ENCODE measurements at regions not wholly inside any gene's neighbourhood (a gene's known extent, or its start where the extent isn't known, plus 50 kb on each side); places are given as distances from the start of the nearest gene placed in this dataset.

DNA sequence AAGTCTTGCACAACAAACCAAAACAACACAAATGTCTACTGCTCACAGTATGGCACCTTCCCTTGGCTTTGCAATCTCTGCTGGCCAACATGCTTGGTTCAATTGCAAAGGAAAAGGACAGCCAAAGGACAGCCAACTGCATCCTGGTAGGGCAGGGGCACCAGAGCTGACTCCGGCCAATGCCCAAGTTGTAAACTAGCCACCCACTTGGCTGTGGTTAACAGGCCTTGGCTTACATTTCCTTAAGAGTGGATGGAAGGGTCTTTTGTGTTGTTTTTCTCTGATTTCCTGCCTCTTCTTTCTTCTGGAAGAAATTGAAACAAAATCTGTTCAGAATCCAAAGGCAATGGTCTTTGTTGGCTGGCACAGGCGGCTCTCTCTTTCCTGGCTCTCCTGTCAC lies 119.1 kb upstream of the TRIB2 start:
- TF ChIP-seq CTCF (conservative IDR thresholded peaks at IDR 0.05; ENCODE audit: low read length), result no peak
- TF ChIP-seq EZH2phosphoT487 (IDR thresholded peaks at IDR 0.05; ENCODE audit: borderline replicate concordance, low read depth, low read length), result no peak
